ENCODE measurements at regions not wholly inside any gene's neighbourhood (a gene's known extent, or its start where the extent isn't known, plus 50 kb on each side); places are given as distances from the start of the nearest gene placed in this dataset.

DNA sequence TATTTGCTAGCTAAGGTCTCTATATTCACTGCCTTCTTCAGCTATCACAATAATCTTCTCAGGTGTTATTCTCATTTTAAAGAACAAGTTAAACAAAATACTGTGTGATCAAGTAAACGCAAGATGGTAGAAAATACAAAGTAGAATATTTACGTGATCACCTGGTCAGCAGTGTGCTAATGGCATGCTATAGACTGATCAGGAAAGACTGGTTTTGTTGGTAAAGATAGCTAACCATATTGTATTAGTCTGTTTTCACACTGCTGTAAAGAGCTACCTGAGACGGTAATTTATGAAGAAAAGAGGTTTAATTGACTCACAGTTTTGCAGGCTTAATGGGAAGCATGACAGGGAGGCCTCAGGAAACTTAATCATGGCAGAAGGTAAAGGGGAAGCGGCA, 50.4 kb downstream of the ZBTB38 start:
- H3K4me1 Mint-ChIP-seq (ENCODE audit: low read depth), result peaks cover 34% of the 10 kb centered on the region
- H3K27ac Mint-ChIP-seq, result no peak overlapping the region
- DNase-seq (no peak), ATAC-seq (no peak)
- H3K36me3 Mint-ChIP-seq (ENCODE audit: low read depth), result peaks cover 54% of the 10 kb centered on the region
- CTCF ChIA-PET, result interaction anchor here (1.6 to 10.8 kb wide), 2 partner anchors 22 to 57 kb away, joined by 3 to 72 read pairs; no protein-coding TSS in a partner anchor
- POLR2A ChIA-PET, result interaction anchor here (1.6 kb wide), 1 partner anchor 107 kb away, joined by 4 read pairs; no protein-coding TSS in a partner anchor
- H3K27me3 Mint-ChIP-seq (ENCODE audit: low read depth), result no peaks in the 10 kb centered on the region
- H3K9me3 Mint-ChIP-seq (ENCODE audit: insufficient read depth), result no peaks in the 10 kb centered on the region
- H3K4me3 Mint-ChIP-seq, result no peak overlapping the region

- DNase-seq (no peak), ATAC-seq (no peak)
- Mint-ChIP-seq H3K4me3 (no peak overlapping the region), H3K27ac (no peak overlapping the region), H3K27me3 (ENCODE audit: low read depth) (no peaks in the 10 kb centered on the region), H3K4me1 (ENCODE audit: low read depth) (peaks cover 22% of the 10 kb centered on the region), H3K36me3 (ENCODE audit: low read depth) (peaks cover 42% of the 10 kb centered on the region), H3K9me3 (ENCODE audit: insufficient read depth) (no peaks in the 10 kb centered on the region)
- ChIA-PET POLR2A (no interaction called here), CTCF (interaction anchor here (0.8 to 10.8 kb wide), 5 partner anchors 16 to 60 kb away, joined by 3 to 72 read pairs (median 3); no protein-coding TSS in a partner anchor)
Observed at GRCh38 chr3:141419946-141420345, 51.6 kb downstream of the ZBTB38 start.

DNA sequence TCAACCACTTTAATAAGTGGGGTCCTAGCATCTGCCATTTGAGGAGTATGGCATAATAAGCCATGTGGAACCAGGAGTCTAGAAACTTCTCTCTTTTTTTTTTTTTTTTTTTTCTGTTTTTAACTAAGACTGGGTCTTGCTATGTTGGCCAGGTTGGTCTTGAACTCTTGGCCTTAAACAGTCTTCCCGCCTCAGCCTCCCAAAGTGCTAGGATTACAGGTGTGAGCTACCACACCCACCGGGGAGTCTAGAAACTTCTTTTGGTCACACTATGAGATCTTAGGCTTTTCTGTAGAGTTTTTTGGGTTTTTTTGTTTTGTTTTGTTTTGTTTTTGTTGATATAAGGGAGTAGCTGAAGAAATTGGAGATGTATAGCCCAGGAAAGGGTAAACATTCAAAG, 52.9 kb downstream of the ZBTB38 start:
- Mint-ChIP-seq H3K4me1 (ENCODE audit: low read depth) (peaks cover 22% of the 10 kb centered on the region), H3K4me3 (no peak overlapping the region), H3K9me3 (ENCODE audit: insufficient read depth) (no peaks in the 10 kb centered on the region), H3K27ac (no peak overlapping the region), H3K27me3 (ENCODE audit: low read depth) (no peaks in the 10 kb centered on the region), H3K36me3 (ENCODE audit: low read depth) (peaks cover 33% of the 10 kb centered on the region)
- ChIA-PET CTCF (interaction anchor here (0.8 to 10.8 kb wide), 3 partner anchors 20 to 50 kb away, joined by 3 to 72 read pairs (median 4); no protein-coding TSS in a partner anchor), POLR2A (no interaction called here)
- DNase-seq (no peak), ATAC-seq (no peak)

GRCh38 chr3:141421639-141422319, 53.5 kb downstream of the ZBTB38 start:
- CTCF ChIA-PET, result interaction anchor here (0.8 to 10.8 kb wide), 5 partner anchors 11 to 61 kb away, joined by 3 to 72 read pairs (median 9); no protein-coding TSS in a partner anchor
- no peaks in the 10 kb centered on the region for H3K9me3 Mint-ChIP-seq (ENCODE audit: insufficient read depth)
- H3K27me3 Mint-ChIP-seq (ENCODE audit: low read depth), result no peaks in the 10 kb centered on the region
- DNase-seq, result no peak
- POLR2A ChIA-PET, result no interaction called here
- peaks cover 27% of the 10 kb centered on the region for H3K36me3 Mint-ChIP-seq (ENCODE audit: low read depth)
- no peak overlapping the region for H3K27ac Mint-ChIP-seq
- peaks cover 22% of the 10 kb centered on the region for H3K4me1 Mint-ChIP-seq (ENCODE audit: low read depth)
- peak; percentile 30 for ATAC-seq
- H3K4me3 Mint-ChIP-seq, result no peak overlapping the region

- Mint-ChIP-seq H3K9me3 (ENCODE audit: insufficient read depth) (no peaks in the 10 kb centered on the region), H3K4me1 (ENCODE audit: low read depth) (peaks cover 22% of the 10 kb centered on the region), H3K36me3 (ENCODE audit: low read depth) (peaks cover 19% of the 10 kb centered on the region), H3K4me3 (no peak overlapping the region), H3K27me3 (ENCODE audit: low read depth) (no peaks in the 10 kb centered on the region), H3K27ac (no peak overlapping the region)
- CTCF ChIA-PET, result interaction anchor here (0.7 to 10.8 kb wide), 9 partner anchors 9 to 111 kb away, joined by 3 to 72 read pairs (median 4); no protein-coding TSS in a partner anchor
- POLR2A ChIA-PET, result interaction anchor here (0.7 kb wide), 1 partner anchor 140 kb away, joined by 3 read pairs; no protein-coding TSS in a partner anchor
- ATAC-seq (no peak), DNase-seq (no peak)
Observed at GRCh38 chr3:141422961-141423582, 54.8 kb downstream of the ZBTB38 start.

GRCh38 chr3:141425523-141426233, 57.4 kb downstream of the ZBTB38 start:
- no peak overlapping the region for H3K27ac Mint-ChIP-seq
- ATAC-seq (no peak), DNase-seq (no peak)
- H3K36me3 Mint-ChIP-seq (ENCODE audit: low read depth), result peaks cover 2% of the 10 kb centered on the region
- no peak overlapping the region for H3K4me3 Mint-ChIP-seq
- no peaks in the 10 kb centered on the region for H3K27me3 Mint-ChIP-seq (ENCODE audit: low read depth)
- peaks cover 7% of the 10 kb centered on the region for H3K4me1 Mint-ChIP-seq (ENCODE audit: low read depth)
- ChIA-PET CTCF (interaction anchor here (0.9 to 10.8 kb wide), 7 partner anchors 9 to 65 kb away, joined by 3 to 72 read pairs (median 6); no protein-coding TSS in a partner anchor), POLR2A (interaction anchor here (0.6 to 1.5 kb wide), 2 partner anchors 114 to 182 kb away, joined by 3 to 4 read pairs; no protein-coding TSS in a partner anchor)
- no peaks in the 10 kb centered on the region for H3K9me3 Mint-ChIP-seq (ENCODE audit: insufficient read depth)

- H3K4me1 Mint-ChIP-seq (ENCODE audit: low read depth), result peaks cover 6% of the 10 kb centered on the region
- POLR2A ChIA-PET, result interaction anchor here (0.7 to 1.5 kb wide), 3 partner anchors 11 to 115 kb away, joined by 3 read pairs; no protein-coding TSS in a partner anchor
- no peaks in the 10 kb centered on the region for H3K9me3 Mint-ChIP-seq (ENCODE audit: insufficient read depth)
- no peak overlapping the region for H3K27ac Mint-ChIP-seq
- no peaks in the 10 kb centered on the region for H3K27me3 Mint-ChIP-seq (ENCODE audit: low read depth)
- no peak overlapping the region for H3K4me3 Mint-ChIP-seq
- CTCF ChIA-PET, result interaction anchor here (0.8 to 10.8 kb wide), 8 partner anchors 10 to 115 kb away, joined by 3 to 72 read pairs (median 5); no protein-coding TSS in a partner anchor
- DNase-seq (no peak), ATAC-seq (no peak)
- peaks cover 2% of the 10 kb centered on the region for H3K36me3 Mint-ChIP-seq (ENCODE audit: low read depth)
Observed at GRCh38 chr3:141426404-141427034, 58.2 kb downstream of the ZBTB38 start.

GRCh38 chr3:141427764-141428163, 59.1 kb upstream of the RASA2 start:
- ChIA-PET POLR2A (no interaction called here), CTCF (interaction anchor here (0.6 kb wide), 1 partner anchor 67 kb away, joined by 3 read pairs; no protein-coding TSS in a partner anchor)
- Mint-ChIP-seq H3K9me3 (ENCODE audit: insufficient read depth) (no peaks in the 10 kb centered on the region), H3K36me3 (ENCODE audit: low read depth) (peaks cover 2% of the 10 kb centered on the region), H3K27ac (no peak overlapping the region), H3K4me1 (ENCODE audit: low read depth) (peaks cover 6% of the 10 kb centered on the region), H3K27me3 (ENCODE audit: low read depth) (no peaks in the 10 kb centered on the region), H3K4me3 (no peak overlapping the region)
- ATAC-seq (no peak), DNase-seq (no peak)

DNA sequence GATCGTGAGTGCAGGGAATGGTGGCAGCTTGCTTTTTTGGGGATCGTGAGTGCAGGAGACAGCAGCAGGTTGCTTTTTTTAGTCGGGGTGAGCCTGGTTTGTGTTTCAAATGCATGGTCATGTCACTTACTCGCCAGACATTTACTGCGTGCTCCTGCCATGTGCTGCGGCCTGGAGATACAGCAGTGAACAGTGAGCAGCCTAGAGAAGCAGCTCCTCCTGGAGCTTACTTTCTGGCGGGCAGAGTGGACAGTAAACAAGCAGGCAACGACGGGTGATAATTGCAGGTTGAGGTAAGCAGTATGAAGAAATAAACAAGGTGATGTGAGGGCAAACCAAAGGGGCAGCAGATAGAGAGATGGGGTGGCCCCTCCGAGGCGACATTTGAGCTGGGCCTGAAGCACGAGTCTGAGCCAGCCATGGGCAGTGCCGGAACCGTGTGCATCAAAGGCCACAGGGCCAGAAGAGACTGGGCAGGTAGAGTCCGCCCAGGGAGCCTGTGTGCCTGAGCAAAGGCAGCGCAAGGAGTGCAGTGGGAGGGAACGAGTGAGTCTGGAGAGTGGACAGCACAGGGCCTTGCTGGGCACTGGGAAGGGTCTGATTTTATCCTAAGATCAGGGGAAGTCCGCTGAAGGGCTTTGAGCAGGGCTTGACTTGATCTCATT, 57.3 kb upstream of the RASA2 start:
- ATAC-seq, result no peak
- no peak overlapping the region for H3K4me3 Mint-ChIP-seq
- CTCF ChIA-PET, result interaction anchor here (2.7 to 4.9 kb wide), 3 partner anchors 12 to 118 kb away, joined by 11 to 32 read pairs (median 13); no protein-coding TSS in a partner anchor
- no peaks in the 10 kb centered on the region for H3K27me3 Mint-ChIP-seq (ENCODE audit: low read depth)
- DNase-seq, result no peak
- peaks cover 6% of the 10 kb centered on the region for H3K4me1 Mint-ChIP-seq (ENCODE audit: low read depth)
- H3K36me3 Mint-ChIP-seq (ENCODE audit: low read depth), result peaks cover 4% of the 10 kb centered on the region
- POLR2A ChIA-PET, result no interaction called here
- H3K9me3 Mint-ChIP-seq (ENCODE audit: insufficient read depth), result no peaks in the 10 kb centered on the region
- H3K27ac Mint-ChIP-seq, result no peak overlapping the region

DNA sequence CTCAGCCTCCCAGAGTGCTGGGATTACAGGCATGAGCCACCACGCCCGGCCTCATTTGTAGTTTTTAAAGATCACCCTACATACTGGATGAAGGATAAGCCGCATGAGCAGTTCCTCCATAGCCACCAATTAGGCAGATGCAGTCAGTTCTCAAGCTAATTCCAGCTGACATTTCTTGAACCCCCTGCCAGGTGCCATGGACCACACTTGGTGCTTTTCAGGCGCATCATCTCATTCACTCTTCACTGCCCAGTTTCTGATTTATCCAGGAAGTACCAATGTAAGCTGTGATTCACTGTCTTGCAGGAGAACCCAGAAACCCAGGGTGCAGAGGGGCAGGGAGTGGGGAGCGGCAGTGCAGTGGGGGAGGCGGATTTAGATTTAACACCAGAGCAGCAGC, 56.5 kb upstream of the RASA2 start:
- ChIA-PET POLR2A (interaction anchor here (1.2 kb wide), 1 partner anchor 20 kb away, joined by 3 read pairs; no protein-coding TSS in a partner anchor), CTCF (interaction anchor here (2.7 to 4.9 kb wide), 3 partner anchors 11 to 119 kb away, joined by 11 to 32 read pairs (median 13); no protein-coding TSS in a partner anchor)
- Mint-ChIP-seq H3K9me3 (ENCODE audit: insufficient read depth) (no peaks in the 10 kb centered on the region), H3K4me3 (no peak overlapping the region), H3K27me3 (ENCODE audit: low read depth) (no peaks in the 10 kb centered on the region), H3K27ac (no peak overlapping the region), H3K4me1 (ENCODE audit: low read depth) (peaks cover 4% of the 10 kb centered on the region), H3K36me3 (ENCODE audit: low read depth) (peaks cover 2% of the 10 kb centered on the region)
- ATAC-seq (no peak), DNase-seq (no peak)

Data from activated CD8-positive, alpha-beta T cell treated with anti-CD3 and anti-CD28 coated beads, Interleukin-2, amount 10 ng/mL, durations not matched to agents 7 days and 5 days (primary cell).